Ishikawa (cell line): ENCODE measurements at regions not wholly inside any gene's neighbourhood (a gene's known extent, or its start where the extent isn't known, plus 50 kb on each side); places are given as distances from the start of the nearest gene placed in this dataset.

Source experiments
- CEBPB ChIP-seq: IDR thresholded peaks from 2 replicates; pipeline ENCODE4 v1.6.1; 2012
- FOXM1 ChIP-seq: IDR thresholded peaks from 2 replicates; pipeline ENCODE4 v1.6.1; 2012; ENCODE audit warnings: low read depth, borderline replicate concordance
- TAF1 ChIP-seq: IDR thresholded peaks from 2 replicates; pipeline ENCODE4 v1.6.1; 2012; ENCODE audit warnings: low read depth, mild to moderate bottlenecking
- USF1 ChIP-seq: IDR thresholded peaks from 2 replicates; pipeline ENCODE4 v1.6.1; 2012

GRCh38 chr18:73593207-73593606, 554.4 kb downstream of the FBXO15 start:
- TF ChIP-seq USF1 (no peak), CEBPB (no peak), FOXM1 (no peak), TAF1 (no peak)
